GM18868 (cell line): ENCODE measurements at regions not wholly inside any gene's neighbourhood (a gene's known extent, or its start where the extent isn't known, plus 50 kb on each side); places are given as distances from the start of the nearest gene placed in this dataset.

Experiments
- ATAC-seq: cut with Tn5 transposase; IDR thresholded peaks from one replicate; pipeline ENCODE4 v1.9.1; 2021; ENCODE audit warnings: mild to moderate bottlenecking, moderate library complexity; ENCODE audit not compliant: unreplicated experiment

GRCh38 chr17:13973960-13974651, 95.2 kb upstream of the COX10 start:
- ATAC-seq, result no peak

DNA sequence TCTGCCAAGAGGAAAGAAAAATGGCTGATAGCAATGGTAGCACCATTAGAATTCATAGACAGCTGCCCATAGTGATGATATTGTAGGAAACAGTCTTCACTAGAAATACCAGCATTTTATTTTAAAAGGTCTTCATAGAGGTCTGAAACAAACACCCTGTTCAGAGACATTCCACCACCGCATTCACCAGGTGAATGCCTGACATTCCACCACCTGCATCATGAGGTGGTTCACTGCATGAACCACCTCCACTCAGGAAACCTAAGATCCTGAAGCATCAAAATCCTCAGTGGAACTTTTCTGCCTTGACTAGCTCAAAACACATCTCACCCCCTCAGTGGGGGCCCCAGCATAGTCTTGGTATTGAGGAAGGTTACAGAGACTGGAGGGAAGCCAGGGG, 91.5 kb upstream of the COX10 start:
- no peak for ATAC-seq

DNA sequence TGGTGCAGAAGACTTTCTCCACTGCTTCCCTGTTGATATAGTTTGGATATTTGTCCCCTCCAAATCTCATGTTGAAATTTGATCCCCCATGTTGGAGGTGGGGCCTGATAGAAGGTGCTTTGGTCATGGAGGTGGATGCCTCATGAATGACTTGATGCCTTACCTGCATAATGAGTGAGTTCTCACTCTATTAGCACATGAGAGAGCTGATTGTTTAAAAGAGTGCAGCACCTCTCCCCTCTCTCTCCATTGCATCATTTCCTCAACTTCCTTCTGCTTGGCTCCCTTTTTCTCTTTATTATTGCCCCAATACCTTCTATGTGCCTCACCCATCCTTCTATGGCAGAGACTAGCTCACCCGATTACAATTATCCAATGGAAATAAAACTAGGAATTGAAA, 90.8 kb upstream of the COX10 start:
- ATAC-seq, result no peak

DNA sequence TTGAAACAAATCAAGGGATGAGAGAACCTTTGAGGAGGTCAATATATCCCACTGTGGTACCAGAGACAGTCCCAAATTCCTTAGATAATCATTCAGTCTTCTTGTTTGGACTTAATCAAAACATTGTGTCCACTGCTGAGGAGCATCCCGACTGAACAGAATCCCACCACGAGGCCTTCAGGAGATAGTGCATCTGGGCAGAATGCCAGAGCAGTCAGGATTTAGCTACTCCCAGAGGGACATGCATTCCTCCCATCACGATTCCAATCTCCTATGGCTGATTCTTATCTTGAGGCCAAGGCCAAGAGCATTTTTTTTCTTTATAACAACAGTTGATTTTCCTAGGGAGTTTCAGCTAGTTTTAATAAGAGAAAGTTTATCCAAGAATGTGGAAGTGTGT, 87.4 kb upstream of the COX10 start:
- no peak for ATAC-seq

- ATAC-seq, result no peak
These were observed 84.3 kb upstream of the COX10 start for GRCh38 chr17:13984956-13985355.

DNA sequence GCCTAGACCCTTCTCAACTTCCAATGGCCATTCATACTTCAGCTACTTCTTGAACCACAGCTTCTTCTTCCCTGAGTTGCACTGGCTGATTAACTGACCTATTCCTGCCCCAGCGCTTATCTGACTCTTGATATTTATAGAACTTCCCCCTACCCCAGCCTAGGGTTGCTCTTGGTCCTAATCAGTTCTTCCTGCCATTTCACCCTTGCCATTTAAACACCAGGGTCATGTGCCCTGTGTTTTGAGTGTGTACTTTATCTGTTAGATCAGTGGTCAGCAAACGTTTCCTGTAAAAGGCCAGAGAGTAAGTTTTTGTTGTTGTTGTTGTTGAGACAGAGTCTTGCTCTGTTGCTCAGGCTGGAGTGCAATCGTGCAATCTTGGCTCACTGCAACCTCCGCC, 82.4 kb upstream of the COX10 start:
- ATAC-seq, result no peak

GRCh38 chr17:13989138-13989537, 80.2 kb upstream of the COX10 start:
- no peak for ATAC-seq

DNA sequence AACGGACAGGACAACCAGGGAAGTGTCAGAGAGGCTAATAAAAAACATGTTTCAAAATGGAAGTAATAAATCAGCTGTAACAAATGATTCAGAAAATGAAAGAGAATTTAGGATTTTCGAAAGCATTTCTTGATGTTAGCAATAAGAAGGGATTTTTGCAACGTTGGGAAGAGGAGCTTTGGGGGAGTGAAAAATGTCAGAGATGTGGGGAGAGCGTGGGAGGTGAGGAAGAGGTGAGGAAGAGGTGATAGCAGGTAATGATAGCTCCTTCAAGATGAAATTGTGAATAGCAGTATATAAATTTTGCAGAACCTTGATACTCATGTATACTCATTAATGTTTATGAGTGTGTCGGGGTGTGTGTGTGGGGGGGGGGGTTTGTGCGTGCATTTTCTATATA, 76.2 kb upstream of the COX10 start:
- ATAC-seq, result no peak

- ATAC-seq, result no peak
These were observed 75.3 kb upstream of the COX10 start for GRCh38 chr17:13994050-13994449.

GRCh38 chr17:13995856-13996271, 73.4 kb upstream of the COX10 start:
- ATAC-seq, result no peak

DNA sequence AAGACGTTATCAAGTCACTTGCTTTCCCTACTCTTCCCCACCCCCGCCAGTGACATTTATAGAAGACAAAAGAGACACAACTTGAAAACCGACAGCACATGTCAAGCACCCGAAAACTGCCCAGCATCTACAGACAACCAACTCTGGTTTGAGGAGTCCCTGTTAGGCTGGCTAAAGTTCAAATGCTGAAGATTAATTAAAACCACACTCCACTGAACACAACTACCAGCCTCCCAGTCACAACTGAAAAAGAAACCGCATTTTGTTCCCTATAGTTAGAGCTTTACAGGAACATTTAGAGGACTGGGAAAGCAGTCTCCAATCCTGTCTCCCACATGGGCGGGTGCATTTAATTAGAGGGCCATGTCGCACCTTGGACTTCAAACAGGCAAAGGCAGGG, 73.0 kb upstream of the COX10 start:
- no peak for ATAC-seq

DNA sequence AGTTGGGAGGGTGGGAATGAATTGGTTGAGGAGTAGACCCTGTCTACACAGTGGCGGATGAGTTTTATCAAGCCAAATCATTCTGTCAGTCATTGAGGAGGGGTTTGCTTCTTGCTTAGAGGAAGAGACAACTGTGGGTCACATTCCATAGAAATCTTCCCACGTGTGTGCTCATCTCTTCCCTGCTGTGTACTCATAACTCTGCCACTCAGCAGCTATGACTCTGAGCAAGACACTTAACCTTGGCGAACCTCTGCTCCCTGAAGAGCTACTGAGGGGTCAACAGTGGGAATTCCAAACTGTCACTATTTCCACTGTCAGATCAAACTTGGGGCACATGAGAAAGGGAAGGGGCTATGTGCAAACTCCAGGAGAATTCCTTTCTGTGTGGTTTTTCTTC, 72.6 kb upstream of the COX10 start:
- no peak for ATAC-seq

DNA sequence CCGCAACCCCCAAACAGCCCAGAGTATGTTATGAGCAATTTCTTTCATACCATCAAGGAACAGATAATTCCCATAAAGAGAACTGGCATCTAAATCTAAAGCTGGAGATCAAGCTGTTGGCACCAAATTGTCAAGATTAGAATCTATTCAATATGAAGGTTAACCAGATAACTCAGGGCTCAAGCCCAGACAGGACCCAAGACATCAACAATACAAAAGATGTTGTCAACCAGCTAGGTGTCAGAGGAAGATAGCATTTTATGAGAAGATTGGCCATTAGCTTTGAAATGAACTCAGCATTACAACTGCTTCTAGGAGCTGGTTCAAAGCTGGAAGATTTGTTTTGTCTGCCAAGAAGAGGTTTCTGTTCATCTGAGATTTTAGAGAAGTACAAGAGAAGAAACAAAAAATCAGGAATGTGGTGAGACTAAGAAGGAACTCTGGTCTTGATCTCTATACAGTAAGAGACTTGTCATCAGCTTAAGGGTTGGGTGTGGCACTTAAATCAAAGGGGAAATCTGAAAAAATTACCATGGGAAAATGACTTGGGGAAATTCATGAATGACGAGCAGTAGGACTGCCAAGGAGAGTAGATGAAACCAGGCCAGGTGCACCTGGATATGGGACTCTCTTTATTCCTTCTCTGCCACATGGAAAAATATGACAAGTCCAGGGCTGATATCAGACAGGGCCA, 64.2 kb upstream of the COX10 start:
- ATAC-seq, result no peak

DNA sequence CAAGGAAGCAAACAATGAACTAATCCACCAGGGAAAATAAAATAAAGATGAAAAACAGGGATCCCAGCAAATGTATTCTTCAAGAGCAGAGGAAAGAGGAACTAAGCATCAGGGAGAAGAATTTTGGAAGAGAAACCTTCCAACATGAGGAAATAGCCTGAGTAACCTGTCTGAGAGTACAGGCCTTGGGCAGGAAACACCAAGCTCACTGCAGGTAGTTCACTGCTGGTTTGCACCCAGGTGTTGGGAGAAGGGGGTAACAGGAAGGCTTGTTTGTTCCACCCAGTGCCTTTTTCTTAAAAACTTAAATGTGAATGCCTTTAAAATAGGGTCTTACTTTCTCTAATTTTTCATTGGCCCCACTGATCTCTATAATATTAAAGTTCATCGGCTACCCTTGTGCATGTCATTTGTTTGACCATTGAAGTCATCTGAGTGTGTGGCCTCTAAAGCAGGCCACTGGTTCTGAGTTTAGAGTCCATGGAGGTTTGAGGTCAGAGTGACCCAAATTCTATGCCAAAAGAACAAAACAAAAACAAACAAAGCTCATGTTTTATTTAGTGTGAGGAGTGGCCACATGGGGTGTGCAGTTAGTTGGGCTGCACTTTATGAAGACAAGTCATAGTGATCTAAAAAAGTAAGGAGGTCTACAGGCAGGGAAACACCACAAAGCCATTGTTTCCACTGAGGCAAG, 62.9 kb upstream of the COX10 start:
- no peak for ATAC-seq

GRCh38 chr17:14007951-14008350, 61.4 kb upstream of the COX10 start:
- ATAC-seq, result no peak

- no peak for ATAC-seq
These were observed 58.1 kb upstream of the COX10 start for GRCh38 chr17:14011036-14011692.

DNA sequence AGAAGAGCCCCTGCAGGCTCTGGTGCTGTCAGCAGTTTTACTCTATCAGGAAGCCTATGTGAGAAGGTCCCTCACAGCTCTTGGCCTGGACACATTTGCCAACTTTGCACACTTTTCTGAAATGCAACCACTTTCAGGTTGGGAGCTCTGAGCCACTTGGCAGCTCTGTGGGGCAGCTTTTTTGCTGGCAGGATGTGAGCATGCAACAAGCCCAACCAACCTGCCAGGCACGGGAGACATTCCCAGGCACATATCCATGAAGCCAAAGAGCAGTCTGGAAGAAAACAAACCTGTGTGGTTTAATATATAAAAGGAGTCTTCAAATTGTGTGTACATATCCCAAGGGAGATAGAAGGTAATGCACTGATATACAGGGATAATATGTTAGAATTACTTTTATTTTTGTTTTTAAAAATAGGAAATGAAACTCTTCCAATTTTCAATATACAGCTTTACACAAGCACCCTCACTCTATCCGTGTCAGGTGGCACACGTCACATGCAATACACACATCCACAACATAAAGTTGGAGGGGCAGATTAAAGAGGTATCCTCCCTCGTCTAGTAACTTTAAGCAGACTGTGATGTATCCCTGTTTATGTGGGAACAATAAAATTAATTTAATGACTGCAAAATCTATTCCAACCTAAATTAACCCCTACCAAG, 57.4 kb upstream of the COX10 start:
- ATAC-seq, result no peak

DNA sequence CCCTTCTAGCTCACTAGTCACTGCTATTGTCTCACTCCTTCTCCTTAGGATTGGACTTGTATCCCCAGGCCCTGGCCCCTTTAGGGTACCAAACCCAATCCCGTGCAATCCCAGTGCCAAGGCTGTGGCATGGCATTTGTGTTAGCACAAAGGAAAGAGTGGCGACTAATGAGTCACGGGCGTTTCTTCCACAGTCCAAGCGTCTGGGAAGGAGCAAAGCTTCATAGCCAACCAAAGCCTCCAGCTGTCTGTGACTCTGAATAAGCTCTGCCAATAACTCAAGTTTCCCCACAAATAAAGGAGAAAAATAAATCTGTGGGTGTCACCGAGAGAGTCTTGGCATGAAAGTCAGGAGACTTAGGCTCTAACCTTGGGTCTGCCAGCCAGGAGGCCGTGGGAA, 54.6 kb upstream of the COX10 start:
- no peak for ATAC-seq

GRCh38 chr17:14015271-14015670, 54.0 kb upstream of the COX10 start:
- ATAC-seq, result no peak

DNA sequence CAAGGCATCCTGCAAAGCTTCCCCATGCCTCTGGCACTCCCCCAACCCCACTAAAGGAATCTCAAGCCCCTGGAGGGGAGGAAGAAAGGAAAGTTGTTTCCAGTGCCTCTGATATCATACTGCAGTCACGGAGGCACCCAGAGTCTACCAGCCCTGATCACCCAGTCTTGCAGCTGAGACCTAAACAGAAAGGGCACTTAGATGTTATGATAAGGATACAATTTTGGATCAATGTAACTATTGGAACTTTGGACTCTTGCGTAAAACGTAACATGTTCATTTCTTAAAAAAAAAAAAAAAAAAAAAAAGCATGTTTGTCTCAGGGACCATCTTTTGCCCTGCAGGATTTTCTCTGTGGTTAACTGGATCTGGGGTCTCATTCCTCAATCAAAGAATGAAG, 52.4 kb upstream of the COX10 start:
- no peak for ATAC-seq
